ENCODE measurements at regions not wholly inside any gene's neighbourhood (a gene's known extent, or its start where the extent isn't known, plus 50 kb on each side); places are given as distances from the start of the nearest gene placed in this dataset.
"Not testable (repeated sequence)": the region's sequence is repeated elsewhere in the genome, so short reads cannot be mapped to it uniquely, and the experiment has no call there.

DNA sequence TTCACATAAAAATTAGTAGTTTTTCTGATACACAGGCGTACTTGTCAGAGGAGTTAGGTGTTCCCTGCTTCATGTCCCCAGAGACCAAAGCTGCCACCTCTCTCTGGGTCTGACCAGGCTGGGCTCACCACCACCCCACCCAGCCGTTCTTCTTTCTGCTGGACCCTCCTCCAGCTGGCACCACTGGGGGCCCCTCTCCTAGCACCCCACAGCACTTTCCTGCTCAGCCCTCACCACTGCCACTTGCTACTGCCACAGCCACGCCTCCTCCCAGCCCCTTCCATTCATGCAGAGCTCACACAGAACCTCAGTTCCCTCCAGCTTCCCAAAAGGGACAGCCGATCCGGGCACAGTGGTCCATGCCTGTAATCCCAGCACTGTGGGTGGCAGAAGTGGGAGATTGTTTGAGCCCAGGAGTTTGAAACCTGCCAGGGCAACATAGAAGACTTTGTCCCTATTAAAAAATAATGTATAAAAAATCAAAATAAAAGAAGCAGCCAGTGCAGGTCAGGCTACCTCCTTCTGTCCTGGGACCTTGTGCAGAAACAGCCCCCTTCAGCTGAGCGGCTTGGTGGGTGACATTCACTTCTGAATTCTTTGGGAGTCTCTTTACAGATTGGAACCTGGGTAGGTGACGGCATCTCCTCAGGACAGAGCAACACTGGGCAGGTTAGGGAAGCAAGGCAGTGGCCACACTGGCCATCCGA, 208.3 kb downstream of the TOMM20 start:
- DNase-seq (ENCODE audit: low spot score), result no peak

DNA sequence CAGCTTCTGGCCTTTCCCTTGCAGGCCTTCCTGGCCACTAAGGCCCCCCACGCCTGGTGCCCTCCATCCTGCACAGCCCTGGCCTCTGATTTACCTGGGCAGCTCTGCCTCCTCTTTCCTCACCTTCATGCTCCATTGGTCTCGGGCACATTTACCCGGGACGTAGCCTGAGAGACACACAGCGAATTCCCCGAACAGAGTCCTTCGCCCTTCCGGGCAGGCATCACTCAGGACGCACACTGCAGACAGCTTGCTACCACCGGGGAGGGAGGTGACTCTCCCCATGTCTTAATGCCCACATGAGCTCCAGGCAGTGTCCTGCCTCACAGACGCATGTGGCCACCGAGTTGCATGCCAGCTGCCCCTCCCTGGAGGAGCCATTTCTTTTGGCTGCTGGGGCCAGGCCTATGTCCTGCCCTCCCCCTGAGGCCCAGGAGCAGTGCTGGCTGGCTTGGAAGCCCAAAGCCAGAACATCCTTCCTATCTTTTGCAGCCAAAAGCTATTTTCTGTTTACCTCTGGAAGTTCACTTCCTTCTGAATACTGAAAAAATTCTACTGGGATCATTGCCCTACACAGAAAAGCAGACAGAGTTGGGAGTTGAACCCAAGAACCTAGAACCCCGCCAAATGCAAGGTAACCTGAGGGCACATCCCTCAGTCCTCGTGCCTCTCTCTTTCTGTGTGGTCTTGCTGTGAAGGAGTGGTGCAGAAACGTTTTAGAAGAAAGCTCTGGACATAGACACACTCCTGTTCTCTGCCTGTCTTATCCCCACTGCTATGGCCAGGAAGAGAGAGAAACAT, 209.5 kb downstream of the TOMM20 start:
- peak; percentile 36 for DNase-seq (ENCODE audit: low spot score)

DNA sequence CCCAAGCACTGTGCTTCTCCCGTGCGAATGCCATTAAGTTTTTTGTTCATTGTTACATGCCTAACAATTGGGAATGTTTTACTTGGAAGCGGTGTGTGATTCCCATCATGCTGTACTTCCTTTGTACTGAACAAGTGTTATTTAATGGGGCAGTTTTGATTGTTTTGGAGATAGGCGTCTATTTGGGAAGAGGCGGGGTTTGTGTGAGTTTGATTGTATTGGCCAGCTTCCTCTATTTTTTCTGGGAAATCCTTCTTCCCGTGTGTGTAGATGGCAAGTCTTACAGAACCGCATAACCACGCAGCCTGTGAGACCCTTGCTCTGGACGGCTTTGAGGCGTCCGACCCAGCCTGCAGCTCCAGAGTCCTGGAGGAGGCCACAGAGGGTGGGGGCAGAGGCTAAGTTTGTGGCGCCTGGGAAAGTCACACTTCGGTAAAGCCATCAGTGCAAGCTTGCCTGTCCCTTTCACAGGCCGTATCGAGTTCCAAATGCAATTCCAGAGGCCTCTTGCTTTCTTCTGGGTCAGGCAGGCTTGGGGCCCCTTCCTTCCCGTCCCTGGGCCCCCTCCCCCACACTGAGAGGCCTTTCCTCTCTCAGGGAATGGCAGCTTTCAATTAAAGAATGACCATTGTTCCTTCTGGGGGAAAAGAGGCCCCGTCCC, 210.3 kb downstream of the TOMM20 start:
- DNase-seq (ENCODE audit: low spot score), result no peak

DNA sequence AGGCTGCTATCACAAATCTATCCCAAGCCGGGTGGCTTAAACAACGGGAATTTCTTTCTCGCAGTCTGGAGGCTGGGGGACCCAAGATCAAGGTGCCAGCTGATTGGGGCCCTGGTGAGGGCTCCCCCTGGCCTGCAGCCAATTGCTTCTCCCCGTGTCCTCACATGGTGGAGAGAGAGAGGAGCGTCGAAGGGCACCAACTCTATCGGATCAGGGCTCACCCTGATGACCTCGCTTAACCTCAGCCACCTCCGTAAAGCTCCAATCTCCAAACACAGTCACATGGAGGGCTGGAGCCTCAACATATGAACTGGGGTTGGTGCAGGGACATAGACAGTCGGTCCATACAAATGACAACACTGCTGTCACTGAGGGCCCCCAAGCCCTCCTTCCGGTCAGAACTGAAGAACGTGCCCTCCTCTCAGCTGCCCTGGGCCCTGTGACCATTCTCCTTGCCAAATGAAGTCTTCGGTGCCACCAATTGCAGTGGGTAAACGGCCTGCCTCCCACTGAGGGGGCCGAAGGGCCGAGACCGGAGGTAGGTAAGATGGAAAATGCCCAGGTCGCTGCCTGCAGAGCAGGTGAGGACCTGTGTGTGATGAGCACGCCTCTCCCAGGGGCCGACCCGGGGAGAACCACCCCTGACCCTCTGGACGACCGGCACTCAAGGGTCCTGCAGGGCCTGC, 211.0 kb downstream of the TOMM20 start:
- DNase-seq (ENCODE audit: low spot score), result no peak

DNA sequence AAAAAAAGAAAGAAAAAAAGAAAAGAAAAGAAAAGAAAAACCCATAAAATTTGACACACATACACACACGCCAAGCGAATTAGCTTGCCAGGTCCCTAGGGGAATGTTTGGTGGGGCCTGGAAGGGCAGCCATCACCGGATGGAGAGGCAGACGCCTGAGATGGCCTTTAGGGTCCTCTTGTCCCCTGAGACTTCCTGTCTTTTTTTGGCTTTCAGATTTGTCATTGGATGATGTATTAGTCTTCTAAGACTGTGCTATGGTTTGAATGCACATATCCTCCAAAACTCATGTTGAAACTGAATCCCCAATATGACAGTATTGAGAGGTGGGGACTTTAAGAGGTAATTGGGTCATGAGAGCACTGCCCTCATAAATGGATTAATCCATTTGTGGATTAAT, 211.8 kb downstream of the TOMM20 start:
- no peak for DNase-seq (ENCODE audit: low spot score)

DNA sequence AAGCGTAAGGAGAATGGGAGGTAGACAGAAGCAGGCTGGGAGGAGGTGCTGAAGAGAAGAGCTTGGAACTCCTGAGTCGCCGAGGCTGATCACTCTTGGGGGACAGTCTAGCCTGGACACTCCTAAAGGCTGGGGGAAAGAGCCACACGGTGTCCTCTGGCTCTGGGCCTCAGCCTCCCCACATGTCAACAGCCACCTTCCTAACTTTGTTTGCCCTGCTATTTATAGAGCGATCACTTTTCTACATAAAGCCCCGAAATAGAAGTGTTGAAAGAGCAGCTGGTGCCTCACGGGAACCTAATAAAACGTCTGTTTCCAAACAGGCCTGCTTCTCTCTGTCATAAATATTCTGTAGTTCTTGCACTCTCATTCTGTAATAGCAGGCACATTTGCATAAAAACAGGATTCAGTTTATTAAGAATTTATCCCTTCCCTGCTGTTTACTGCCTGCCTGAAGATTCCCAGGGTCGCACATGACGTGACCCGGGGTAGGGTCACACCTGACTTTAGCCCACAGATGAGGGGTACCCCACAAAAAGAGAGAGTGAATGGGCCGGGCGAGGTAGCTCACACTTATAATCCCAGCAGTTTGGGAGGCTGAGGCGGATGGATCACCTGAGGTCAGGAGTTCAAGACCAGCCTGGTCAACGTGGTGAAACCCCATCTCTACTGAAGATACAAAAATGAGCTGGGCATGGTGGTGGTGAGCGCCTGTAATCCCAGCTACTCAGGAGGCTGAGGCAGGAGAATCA, 212.5 kb downstream of the TOMM20 start:
- DNase-seq (ENCODE audit: low spot score), result no peak

DNA sequence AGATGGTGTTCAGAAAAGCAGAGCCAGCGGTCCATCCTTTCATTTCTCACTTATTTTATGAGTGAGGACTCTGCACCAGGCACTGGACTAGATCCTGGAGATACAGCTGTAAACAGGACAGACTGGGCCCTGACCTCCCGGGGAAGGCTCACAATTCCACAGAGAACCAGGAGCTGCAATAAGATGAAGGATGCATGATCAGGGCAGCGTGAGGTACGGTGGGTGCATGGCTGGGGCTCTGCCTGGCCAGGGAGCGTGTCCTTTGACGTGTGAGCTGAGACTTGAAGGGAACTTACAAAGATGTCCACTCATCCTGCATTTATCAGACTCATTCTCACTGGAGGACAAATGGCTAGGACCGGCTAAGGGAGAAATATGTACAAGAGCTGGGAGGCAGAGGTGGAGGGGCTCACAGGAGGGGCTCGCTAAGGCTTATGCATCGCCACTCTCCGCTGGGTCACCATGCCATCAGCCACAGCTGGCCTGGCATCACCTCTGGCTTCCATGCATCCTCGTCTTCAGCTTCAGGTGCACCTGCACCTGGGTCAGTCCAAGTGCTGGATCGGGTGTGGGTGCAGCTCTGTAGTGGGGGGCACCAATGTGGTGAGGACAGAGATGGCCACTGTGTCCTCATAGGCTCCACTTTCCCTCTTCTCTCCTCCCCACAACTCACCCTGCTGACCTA, 213.9 kb downstream of the TOMM20 start:
- DNase-seq (ENCODE audit: low spot score), result no peak

DNA sequence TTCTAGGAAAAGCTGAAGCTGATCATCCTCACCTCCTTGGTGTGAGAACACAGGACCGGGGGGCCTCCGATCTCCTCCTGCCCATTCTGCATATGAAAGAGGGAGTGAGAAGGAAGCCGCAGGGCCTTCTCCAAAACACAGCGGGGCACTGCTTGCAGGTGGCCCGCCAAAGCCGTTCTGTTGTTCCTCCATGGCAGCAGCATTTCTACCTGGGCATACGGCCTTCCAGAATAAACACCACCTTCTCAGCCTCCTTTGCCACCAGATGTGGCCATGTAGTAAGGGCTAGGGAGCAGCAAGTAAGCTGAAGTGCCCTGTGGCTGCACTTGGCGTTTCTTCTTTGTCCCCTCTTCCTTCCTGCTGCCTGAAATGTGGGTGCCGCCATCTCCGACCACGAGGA, 214.9 kb downstream of the TOMM20 start:
- no peak for DNase-seq (ENCODE audit: low spot score)

DNA sequence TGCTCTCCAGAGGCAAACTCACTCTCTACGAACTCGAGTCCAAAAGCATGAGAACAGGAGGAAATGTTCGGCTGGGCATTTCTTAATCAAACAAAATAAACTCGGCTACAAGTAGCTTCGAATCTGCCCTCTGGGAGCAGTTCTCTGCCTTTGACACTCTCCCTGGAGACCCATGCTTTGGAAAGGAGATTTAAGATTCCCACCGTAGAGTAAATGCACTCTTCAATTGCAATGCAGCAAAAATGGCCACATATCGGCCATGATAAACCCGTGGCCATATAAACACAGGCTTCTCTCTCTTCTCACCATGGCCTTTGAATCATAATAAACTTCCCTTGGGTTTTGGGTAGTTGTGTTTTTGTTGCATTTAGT, 215.4 kb downstream of the TOMM20 start:
- DNase-seq (ENCODE audit: low spot score), result no peak

DNA sequence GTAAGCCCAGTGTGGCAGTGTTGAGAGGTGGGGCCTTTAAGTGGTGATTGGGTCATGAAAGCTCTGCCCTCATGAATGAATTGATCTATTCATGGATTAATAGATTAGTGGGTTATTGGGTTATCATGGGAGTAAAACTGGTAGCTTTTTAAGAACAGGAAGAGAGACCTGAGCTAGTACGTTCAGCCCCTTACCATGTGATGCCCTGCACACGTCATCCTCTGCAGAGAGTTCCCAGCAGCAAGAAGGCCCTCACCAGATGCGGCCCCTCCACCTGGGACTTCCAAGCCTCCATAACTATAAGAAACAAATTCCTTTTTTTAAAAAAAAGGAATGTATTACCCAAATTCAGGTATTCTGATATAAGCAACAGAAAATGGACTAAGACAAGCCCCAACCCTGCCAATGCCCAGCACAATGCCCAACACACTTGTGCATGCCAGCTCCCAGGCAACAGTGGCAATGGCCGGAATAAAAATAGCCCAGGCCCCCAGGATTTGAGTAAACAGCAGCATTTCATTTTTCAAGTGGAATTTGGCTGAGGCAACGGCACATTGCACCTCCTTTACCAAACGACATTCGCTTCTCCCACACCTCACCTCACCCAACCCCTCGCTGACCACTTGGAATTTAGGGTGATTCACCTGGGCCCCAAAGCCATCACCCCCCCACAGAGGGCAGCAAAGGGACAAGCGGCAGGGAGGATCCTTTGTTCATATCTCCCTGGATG, 215.9 kb downstream of the TOMM20 start:
- DNase-seq (ENCODE audit: low spot score), result no peak

DNA sequence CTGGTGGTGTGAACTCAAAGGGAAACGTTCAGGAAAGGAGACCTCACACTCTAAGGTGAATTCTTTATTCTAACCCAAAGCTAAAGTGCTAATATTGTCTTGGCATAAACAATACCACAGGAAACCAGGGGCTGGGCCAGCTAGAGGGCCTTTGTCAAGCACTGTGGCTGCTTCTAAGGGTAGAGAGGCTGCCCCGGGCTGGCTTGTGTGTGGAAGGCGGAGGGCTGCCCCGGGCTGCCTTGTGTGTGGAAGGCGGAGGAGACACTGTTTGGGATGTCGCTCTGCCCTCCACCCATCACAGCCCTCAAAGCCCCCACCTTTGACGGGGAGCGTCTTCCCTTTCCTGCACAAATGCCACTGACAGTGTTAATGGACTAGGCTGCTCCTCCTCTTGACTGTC, 216.8 kb downstream of the TOMM20 start:
- no peak for DNase-seq (ENCODE audit: low spot score)

DNA sequence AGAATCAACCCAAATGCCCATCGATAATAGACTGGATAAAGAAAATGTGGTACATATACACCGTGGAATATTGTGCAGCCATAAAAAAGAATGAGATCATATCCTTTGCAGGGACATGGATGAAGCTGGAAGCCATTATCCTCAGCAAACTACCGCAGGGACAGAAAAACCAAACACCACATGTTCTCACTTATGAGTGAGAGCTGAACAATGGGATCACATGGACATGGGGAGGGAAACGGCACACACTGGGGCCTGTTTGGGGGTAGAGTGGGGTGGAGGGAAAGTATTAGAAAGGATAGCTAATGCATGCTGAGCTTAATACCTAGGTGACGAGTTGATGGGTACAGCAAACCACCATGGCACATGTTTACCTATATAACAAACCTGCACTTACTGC, 217.5 kb downstream of the TOMM20 start:
- DNase-seq (ENCODE audit: low spot score), result not testable (repeated sequence)

DNA sequence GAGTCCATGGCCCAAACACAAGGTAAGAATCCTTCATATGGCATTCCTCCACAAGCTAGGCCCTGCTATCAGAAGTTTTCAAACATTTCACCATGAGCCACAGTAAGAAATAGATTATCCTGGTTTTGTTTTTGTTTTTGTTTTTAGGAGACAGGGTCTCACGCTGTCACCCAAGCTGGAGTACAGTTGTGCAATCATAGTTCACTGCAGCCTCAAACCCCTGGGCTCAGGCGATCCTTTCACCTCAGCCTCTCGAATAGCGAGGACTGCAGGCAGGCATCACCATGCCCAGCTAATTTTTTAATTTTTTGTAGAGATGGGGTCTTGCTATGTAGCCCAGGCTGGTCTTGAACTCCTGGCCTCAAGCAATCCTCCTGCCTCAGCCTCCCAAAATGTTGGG, 218.8 kb downstream of the TOMM20 start:
- DNase-seq (ENCODE audit: low spot score), result no peak

DNA sequence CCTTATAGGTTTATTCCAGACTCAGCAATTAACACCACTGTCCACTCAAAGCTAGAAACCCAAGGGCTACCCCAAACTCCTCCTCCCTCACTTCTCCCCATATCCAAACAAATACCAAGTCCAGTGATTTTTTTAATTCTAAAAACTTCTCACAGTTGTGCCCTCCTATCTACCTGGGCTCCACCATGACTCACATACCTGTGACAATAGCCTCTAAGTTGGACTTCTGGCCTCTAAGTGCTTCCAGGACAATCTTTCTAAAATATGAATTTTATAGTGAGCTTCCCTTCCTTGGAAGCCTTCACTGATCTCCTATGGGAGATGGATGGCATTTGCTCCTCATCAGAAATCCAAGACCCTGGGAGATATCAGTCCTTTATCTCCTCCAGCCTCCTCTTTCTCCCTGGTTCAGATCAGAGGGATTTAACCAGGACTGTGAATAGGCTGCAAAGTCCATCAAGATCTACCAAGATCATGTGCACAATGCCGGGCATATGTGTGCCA, 219.3 kb downstream of the TOMM20 start:
- DNase-seq (ENCODE audit: low spot score), result no peak

DNA sequence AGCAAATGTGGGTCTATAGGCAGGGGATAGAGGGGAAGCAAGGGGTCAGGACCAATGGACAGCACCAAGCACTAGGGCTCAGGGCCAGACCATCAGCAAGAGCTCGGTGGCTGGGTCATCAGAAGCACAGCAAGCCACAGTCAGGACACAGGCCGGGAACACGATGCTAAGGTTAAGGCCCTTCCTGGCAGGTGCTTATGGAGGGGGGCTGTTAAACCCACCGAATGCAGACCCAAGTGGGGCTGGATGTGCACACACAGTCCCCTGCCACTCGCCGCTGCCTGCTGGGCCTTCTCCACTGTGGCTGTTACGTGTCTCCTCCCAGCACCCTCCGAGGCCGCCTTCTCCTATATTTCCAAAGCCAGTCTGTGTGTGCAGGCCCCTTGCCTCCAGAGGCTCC, 220.1 kb downstream of the TOMM20 start:
- no peak for DNase-seq (ENCODE audit: low spot score)

DNA sequence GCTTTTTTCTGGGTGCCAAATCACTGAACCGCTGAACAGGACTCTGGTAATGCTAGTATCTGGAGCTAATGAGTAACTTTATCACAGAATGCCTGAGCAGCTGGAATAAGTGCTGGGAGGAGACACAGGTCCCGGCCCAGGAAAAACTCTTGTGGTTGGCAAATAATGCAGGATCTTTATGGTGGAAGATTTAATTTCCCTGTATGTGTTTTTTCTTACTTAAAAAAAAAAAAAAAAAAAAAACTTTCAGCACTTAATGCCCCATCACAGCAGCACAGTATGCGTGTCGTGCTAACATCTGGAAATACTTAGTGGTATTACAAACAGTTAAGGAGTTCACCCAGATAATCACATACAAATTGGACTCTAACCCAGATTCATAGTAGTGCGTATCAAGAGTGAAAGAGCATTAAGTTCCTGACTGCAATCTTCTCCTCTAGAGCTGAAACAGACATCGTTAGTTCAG, 220.7 kb downstream of the TOMM20 start:
- DNase-seq (ENCODE audit: low spot score), result no peak

DNA sequence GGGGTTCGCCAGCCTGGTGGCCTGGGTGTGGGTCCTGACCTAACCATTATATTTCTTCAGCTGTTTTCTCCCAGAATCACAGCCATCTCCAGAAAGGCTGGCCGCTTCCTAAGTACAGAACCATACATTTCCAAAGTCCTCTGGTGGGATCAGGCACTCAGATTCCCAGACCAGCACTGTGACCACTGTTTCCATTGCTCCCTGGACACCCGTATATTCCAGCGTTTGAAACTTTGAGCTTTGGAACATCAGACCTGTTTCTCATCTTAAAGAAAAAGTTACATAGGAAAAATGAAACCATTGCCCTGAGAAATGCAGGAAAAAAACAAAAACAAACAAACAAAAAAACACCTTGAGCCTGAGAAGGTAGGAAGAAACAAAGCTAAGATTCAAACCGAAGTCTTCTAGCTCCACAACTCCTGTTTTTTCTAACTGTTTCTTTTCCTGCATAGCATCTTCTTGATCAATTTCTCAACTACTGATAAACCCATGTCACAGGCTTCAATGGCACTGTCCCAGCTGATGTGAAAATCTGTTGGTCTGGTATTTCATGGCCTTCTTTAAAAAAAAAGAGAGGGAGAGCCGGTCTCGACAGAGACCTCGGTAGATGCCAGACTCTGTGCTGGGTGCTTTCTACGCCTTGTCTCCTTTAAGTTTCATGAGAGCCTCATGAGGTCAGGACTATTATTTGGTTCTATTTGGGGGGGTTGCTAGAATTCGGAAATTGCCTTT, 221.3 kb downstream of the TOMM20 start:
- no peak for DNase-seq (ENCODE audit: low spot score)

DNA sequence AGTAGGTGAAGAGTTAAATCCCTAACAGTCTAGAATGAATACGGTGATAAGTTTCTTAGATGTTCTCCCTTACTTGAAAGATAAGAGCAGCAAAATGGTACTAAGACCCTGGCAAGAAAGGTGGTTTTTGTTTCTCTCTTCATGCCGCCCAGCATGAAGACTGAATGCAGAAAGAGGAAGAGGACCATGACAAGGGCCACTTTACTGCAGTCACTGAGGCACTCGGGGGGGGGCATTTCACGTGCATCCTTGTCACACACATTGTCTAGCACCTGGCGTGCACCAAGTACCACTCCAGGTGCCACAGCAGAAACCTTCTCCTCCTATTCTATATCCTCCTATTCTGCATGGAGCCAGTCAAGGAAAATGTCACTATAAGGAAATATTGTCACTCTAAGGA, 222.0 kb downstream of the TOMM20 start:
- no peak for DNase-seq (ENCODE audit: low spot score)

DNA sequence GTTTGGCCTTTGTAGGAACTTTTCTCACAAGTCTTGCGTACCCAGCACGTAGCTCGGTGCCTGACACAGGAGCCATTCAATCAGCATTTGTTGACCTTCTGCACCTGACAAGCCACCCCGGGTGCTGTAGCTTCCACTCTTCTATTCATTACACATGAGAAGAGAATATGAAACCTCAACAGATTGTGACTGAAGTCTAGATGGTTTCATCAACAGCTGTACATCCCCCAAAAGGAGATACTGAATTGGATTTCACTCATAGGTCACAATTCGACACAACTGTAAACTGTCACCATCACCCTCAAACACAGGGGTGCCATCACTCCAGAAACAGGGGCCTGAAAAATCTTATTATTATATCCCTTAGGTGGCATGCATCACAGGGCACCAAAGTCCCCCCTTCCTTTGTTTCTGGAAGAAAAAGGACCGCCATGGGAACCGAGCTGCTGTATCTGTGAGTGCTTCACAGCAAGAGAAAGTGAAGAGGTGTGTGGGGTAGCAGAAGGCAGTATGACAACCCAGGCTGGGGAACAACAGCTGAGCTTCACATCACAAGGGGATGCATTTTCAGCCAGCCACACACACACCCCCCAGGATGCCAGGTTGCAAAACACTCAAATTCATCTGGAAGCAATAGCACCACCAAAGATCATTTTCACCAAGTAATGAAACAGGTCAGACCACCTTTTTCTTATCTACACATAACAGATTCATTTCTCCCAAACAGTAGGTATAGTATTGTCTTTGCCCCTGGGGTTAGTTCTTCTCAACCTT, 225.7 kb downstream of the TOMM20 start:
- DNase-seq (ENCODE audit: low spot score), result no peak

Measured in globus pallidus (tissue), 1 donor.